Left colon (tissue), 2 donors: ENCODE measurements at regions not wholly inside any gene's neighbourhood (a gene's known extent, or its start where the extent isn't known, plus 50 kb on each side); places are given as distances from the start of the nearest gene placed in this dataset.

Source experiments
- ATAC-seq: fragments of 200-7000 bp; cut with Tn5 transposase; one replicate; pipeline ENCODE4 v1.9.1; 2020; ENCODE audit warnings: mild to moderate bottlenecking, moderate library complexity
- DNase-seq, 2 donors: peaks; one replicate each; pipeline ENCODE4 v3.0.0-alpha.2; 2020
- intact Hi-C, 2 donors: fragments of 100-400 bp; cut with DNase I in 1 of 2; cut with micrococcal nuclease in 1 of 2; formaldehyde crosslinking; loops; one replicate each; pipeline versions ENCODE4 v1.11.2 to v1.14.0; 2022; cut with DNase I, micrococcal nuclease
- donor health status: DM: no; HTN: no; CAD: no.
- donor health status: DM: yes; HTN: yes; CAD: no.

DNA sequence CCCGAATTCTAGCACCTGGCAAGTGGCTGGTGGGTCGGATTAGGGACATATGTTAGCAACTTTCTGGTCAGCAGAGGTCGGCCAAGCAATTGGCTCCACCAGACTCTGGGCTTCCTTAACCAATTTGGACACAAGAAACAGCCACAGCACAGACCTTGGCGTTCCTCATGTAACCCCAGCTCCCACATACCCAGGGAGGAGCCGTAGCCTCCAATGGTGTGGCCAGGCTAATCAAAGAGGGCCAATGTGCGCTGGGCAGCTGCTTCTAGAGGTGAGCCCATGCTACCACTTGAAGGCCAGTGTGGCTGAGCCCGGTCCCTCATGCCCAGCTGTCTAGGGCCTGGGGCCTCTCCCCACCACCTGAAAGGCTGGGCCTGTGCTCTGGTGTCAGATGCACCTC lies 82.5 kb upstream of the MSX1 start:
- intact Hi-C loops = no loop called here
- ATAC-seq (no peak), DNase-seq (no peak)

DNA sequence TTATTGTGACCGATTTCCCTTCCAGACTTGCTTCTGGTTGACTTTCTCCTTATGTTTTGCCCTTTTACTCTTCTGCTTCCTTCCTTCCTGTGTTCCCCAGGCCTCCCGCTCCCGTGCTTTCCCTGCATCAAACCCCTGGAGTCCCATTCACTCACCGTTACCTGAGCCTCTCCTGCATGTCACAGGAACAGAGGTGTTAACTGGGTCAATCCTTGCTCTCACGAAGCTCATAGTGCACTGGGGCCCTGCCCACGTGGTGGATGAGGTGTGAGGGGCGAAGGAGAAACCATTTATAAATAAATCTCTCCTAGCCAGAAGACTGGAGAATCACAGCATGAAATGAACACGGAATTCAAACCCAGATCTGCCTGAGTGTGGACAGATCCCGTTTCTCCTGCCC lies 83.1 kb upstream of the MSX1 start:
- intact Hi-C loops = no loop called here
- DNase-seq = no peak

DNA sequence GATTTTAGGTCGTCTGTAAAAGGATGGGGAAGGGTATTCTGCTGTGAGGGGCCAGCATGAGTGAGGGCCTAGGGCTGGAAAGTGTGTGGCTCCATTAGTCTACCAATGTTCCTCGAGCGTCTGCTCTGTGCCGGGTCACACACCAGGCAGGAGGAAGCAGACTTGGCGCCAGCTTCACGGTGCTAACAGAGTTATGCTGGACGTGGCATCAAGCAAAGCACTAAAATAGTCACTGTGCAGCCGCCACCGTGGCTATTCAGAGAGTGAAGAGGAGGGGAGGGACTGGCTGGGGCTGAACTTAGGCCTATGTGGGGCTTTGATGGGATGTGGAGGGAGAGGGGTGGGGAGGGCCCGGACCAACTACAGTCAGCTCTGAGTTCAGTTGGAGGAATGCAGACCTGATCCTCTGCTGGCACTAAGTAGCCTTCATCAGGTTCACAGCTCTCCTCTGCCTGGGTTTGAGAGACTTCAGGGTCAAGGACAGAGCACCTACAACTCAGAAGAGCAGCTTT lies 83.9 kb upstream of the MSX1 start:
- intact Hi-C loops = no loop called here
- ATAC-seq (no peak), DNase-seq (no peak)

More for the DNA sequence above, 83.1 kb upstream of the MSX1 start:
- no peak for ATAC-seq

DNA sequence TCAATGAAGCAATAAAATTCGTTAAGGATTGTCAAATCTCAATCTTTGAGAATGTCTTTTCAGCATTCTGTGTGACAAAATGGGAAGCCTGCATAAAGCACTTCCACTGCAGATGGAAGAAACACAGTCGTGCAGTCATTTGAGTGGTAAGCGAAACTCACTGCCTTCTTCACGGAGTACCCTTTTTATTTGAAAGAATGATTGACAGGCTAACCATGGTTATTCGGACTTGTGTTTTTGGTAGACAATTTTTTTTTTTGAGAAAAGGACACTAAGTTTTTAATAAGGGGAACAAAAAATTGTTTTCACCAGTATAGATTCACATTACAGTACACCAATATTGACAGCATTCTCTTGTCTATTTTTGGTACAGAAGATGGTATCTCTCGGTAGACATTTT lies 86.9 kb upstream of the MSX1 start:
- ATAC-seq = no peak
- intact Hi-C loops = no loop called here
- DNase-seq = no peak

DNA sequence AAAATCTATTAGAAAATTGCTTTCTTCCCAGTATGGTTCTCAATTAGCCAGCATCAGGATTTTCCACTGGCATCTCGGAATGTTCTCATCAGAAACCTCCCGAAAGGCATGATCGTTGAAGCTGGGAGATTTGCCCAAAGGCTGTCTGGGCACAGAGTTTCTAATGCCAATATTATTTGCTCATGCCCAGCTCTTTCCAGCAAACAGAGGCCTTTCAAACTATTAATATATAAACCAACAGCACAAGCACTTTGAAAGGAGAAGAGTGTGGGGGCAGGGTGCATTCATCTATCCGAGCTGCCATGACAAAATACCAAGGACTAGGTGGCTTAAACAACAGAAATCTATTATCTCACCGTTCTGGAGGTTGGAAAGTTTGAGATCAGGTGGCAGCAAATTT lies 88.3 kb upstream of the MSX1 start:
- ATAC-seq = no peak
- no peak for DNase-seq

DNA sequence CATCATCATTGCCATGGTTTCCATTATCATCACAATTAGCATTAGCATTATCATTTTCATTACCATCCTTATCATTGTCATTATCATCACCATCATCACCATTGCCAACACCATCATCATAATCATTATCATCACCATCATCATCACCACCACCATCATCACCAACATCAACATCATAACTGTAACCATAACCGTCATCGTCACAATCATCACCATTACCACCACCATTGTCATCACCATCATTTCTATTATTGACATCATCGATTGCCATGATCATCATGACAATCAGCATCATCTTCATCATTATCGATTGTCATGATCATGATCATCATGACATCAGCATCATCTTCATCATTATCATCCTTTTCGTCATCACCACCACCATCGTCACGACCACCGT lies 88.9 kb upstream of the MSX1 start:
- ATAC-seq (no peak), DNase-seq (no peak)

More for the DNA sequence above, 88.3 kb upstream of the MSX1 start:
- intact Hi-C loops = no loop called here

DNA sequence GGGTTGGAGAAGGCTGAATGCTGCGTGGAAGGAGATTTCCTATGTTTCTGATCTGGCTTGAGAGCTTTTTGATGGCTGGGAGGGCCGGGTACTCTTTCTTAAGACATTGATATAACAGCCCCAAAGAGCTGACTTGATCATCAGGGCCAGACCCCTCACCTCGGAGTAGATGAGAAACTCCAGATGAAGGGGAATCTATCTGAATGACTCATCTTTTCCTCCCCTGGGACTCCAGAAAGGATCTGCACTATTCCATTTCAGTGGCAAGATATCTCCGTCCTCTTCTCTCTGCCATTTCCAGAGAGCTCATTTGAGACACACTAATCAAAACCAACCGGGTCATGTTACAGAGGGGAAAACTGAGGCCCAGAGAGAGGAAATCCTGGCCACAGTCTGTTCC lies 92.9 kb upstream of the MSX1 start:
- DNase-seq (no peak), ATAC-seq (no peak)
- intact Hi-C loops = no loop called here

More for the DNA sequence above, 88.9 kb upstream of the MSX1 start:
- intact Hi-C loops = no loop called here

DNA sequence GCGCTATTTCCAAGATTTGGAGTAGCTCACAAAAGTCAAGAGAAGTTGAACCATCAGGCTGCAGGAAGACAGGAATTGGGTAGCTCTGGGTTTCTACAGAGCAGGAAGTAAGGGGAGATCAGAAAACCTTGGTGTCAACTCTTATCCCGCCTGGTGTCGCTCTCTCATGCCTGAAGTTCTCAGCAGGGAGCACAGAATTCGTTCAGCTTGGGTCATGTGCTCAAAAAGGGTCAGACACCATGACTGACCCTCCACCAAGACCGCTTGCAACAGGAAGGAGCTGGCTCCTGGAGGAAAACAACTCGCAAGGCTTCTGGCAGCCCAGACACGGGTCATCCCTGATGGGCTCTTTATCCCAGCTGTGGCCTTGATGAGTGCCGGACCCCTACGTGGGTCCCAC lies 93.7 kb upstream of the MSX1 start:
- DNase-seq = no peak
- intact Hi-C loops = no loop called here
- ATAC-seq = no peak

DNA sequence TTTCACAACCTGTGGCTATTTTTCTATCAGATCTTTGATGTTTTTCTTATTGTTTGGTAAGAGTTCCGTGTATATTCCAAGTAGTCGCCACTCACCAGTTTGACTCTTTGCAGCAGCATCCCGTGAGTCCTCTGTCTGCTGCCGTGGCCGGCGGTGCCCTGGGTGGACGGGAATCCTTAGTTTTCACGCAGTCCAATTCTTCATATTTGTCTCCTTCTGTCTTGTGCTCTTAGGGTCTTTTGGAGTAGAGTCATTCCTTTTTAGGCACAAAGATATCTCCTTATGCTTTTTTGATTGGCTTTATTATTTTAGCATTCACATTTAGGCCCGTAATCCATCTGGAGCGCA lies 94.9 kb upstream of the MSX1 start:
- intact Hi-C loops = no loop called here
- no peak for ATAC-seq
- DNase-seq = no peak

DNA sequence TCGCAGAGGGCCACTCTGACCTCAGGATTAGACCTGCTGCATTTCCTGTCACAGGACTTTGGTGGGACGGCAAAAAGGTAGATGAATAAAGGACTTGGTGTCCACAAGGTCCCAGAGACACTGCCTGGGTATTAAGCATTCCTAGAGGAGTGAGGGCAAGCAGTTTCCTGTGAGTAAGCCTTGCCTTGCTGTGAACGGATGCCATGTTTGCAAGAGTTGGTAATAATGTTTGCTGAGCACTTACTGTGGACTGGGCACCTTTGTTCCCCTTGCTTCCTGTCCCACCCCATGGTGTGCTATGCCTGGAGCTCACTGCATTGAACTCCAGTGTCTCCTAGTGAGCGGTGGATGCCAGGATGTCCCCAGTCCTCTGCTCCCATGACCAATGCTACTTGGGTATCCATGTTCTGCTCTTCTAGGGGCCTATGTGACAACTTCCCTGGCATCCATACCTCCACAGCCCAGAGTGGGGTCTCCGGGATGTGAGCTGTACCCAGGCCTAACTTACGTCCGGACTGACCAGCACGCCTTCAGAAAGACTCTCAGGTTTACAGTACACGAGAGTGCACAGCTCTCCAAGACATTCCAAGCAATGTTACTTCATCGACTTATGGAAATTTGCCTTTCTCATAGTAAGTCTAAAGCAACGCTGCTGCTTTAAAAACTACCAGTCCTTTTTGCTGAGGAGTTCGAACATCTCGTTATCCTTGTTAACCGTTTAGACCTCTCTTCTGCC lies 95.5 kb upstream of the MSX1 start:
- DNase-seq = no peak
- no peak for ATAC-seq
- intact Hi-C loops = no loop called here

DNA sequence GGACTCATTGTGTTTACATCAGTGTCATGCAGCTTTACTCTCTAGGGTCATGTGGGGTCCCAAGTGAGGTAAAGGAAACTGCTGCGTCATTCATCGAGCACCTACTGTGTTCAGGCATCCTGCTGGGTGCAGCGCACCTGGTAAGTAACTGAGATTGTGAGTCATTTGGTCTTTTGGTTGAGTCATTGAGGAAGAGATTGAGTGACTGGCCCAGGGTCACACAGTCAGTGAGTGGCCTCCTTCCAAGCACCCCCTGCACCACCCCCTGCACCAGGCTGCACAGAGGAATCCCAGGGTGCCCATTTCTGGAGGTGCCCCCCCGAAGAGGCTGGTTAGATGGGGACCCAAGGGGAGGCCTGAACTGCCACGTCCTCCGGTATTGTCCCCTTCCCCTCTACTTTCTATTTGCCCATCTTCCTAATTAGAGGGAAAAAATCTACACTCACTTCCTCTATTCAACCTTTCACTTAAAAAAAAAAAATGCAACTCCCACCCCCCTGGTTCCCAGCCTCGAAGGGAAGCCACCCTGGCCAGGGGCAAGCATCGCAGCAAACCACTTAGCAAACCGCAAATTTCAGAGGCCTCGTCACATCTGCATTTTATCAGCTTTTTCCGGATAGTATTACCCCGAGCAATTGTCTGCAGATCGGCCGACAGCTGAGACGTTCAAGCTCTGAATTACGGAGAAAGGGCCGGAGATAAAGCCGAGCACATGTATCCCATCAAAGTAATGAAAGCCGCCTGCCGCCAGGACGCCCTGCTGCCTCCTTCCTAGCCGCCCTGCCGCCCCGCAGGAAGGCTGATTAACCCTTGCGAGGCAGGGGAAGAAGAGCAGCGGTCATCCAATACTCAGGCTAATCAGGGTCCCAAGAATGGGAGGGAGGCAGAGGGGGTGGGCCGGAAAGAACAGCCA lies 96.3 kb upstream of the MSX1 start:
- intact Hi-C loops = no loop called here
- no peak for ATAC-seq
- no peak for DNase-seq

DNA sequence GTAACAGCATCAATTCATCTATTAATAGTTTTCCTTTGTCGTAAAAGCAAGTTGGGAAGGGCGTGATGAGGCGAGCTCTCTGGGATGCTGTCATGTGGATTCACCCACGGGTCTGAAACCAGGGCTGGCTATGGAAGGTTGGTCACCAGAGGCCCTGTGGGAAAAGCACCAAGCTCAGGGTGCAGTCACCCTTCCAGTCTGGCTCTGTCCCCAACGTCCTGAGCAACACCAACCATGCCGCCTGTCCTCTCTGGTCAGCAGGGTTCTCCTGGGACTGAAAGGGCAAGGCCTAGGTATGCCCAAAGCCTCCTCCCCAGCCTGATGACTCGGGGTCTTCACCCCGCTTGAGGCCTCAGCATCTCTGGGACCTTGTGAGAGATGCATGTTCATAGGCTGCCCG lies 97.2 kb upstream of the MSX1 start:
- no peak for DNase-seq
- ATAC-seq = no peak
- intact Hi-C loops = no loop called here

DNA sequence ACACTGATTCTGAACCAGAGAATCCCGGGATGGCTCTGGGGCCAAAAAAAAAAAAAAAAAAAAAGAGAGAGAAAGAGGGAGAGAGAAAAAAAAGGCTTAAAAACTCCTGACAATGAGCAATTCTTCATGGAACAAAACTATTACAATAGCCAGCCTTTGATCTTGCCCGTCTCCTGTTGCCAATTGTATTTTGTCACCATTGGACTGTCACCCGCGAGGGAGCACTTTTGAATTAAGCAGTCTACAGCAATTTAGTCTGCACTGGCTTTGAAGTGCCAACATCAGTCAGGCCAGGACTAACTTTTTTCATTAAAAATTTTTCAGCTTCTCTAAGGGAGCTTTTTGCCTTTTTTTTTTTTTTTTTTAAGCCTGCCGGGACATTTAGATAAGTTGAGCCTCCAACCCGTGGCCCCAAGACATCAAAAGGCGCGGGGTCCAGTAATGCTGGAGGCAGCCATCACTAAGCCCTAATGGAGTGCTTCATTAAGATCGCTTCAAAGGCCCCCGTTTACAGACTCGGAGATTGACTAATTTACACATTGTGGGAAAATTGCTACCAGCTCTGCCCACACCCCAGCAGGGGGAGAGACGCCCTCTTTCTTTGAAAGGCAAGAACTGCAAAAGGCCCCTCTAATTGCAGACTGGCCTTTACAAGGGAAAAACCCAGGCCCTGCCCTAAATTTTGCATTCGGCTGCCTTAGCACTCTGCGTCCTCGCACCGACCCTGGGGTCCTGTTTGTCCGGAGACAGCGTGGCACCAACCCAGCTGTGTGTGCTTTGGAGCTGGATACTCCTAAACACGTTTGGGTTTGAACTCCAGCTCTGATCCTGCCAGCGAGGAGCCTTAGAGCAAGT lies 98.1 kb upstream of the MSX1 start:
- intact Hi-C loops = no loop called here
- DNase-seq = no peak
- ATAC-seq = no peak

DNA sequence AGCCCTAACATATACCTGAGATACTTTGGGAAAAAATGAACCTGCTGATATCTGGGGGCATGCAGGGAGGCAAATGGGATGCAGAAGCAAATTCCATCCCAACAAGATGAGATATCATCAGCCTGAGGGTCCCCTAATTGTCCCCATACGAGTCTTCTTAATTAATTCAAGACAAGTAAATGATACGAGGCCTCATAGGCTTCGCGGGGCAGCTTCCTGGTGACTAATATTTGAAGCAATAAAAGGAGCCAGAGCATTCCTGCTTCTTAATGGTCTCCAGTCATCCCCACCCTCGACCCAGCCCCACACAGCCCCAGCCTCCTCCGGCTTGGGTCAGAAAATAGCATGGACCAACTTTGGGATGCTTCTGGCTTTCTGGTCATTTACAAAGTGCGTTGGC lies 99.6 kb upstream of the MSX1 start:
- DNase-seq = no peak
- ATAC-seq = no peak
- intact Hi-C loops = no loop called here

DNA sequence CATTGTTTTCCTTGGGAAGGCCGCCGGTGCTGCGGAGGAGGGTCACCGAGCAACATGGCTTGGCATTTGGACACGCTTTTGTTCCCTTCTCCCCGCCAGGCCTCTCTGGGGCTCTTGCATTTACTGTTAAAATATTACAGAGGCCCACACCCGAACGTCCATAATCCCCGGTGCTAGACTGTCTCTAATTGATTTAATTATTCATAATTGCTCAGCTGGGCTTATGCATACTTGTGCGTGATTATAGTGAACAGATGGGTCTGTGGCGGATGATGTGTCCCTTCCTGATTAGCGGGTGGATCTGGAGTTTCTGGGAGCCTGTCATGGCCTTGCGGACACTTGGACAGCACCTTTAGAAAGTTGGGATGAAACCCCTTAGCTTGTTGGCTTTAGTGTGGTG lies 100.2 kb upstream of the MSX1 start:
- intact Hi-C loops = no loop called here

DNA sequence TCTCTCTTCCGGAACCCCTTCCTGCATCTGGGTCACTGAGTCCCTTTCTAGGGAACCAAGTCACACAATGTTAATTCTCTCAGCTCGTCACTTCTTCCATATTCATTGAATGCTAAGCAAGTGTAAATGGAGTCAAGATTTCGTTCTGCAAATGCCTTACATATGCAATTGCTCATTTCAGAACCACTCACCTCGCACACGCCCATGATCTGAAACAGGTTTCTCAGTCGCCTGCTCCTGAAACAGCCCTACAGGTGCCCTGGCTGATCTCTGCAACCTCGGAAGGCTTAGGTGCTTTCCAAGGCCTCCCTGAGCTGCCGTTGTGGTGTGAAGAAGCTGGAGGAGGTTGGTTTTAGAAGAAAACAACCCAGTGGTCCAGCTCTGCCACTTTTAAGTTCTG lies 100.8 kb upstream of the MSX1 start:
- no peak for DNase-seq
- intact Hi-C loops = no loop called here
- ATAC-seq = no peak

More for the DNA sequence above, 100.2 kb upstream of the MSX1 start:
- no peak for ATAC-seq
- no peak for DNase-seq

DNA sequence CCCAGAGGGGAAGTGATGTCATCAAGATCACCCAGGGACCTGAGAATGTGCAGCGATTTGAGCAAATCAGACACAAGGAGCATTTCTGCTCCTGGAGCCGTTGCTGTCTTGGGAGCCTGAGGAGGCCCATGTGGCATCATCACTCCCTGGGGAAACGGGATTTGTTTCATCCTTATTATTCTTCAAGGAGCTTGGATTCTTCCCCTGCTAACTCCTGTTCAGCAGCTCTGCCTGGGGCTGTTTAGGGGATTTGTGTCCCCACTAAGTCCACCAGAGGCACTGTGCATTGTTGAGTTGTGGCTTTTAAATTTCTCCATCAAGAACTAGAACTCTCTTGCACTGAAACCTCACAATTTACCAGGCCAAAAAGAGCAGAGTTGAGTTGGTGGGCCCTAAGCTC lies 104.2 kb upstream of the MSX1 start:
- DNase-seq (no peak), ATAC-seq (no peak)
- intact Hi-C loops = no loop called here

DNA sequence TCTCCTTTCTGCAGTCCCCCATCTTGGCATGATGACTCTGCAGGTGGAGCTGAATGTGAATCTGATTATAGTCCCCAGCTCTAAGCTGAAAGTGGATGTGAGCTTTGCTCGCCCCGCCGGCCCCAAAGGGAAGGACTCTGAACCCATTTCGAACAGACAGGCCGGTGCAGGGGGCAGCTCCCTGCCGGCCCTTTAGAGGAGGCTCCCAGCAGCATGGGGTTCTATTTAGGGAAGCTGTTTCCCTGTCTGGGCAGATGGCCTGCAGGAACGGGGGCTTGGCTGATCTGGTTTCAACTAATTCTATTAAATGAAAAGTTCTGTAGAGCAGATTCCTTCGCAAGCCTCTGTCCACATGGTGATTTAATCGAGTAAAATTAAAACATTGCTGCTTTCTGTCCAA lies 104.8 kb upstream of the MSX1 start:
- intact Hi-C loops = no loop called here
- ATAC-seq (no peak), DNase-seq (no peak)

DNA sequence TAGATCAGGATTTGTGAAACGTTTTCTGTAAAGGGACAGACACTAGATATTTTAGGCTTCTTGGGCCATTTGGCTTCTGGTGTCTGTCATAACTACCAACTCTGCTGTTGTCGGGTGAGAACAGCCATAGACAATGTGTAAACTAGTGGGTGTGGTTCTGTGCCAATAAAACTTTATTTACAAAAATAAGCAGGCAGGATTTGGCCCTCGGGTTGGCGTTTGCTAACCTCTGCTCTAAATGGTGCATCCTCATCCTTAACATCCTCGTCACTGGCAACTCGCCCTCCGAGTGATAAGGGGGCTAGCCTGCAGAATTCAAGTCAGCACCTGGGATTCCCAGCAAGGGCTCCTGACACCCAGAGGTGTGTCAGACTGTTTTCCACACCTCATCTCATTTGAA lies 105.8 kb upstream of the MSX1 start:
- no peak for ATAC-seq
- intact Hi-C loops = no loop called here

More for the DNA sequence above, 105.8 kb upstream of the MSX1 start:
- DNase-seq = no peak
